Hematopoietic multipotent progenitor cell treated with erythropoietin and hydrocortisone succinate and interleukin-3 and kit ligand, for 6 days (in vitro differentiated cells): ENCODE measurements at regions not wholly inside any gene's neighbourhood (a gene's known extent, or its start where the extent isn't known, plus 50 kb on each side); places are given as distances from the start of the nearest gene placed in this dataset.
A peak's percentile ranks its signal among the peaks of the same experiment; 100 is the strongest.

ENCODE experiments used
- DNase-seq: peaks from one replicate; pipeline ENCODE4 v3.0.0-alpha.2; 2015

- DNase-seq: no peak
These were observed 137.6 kb downstream of the GOLIM4 start for GRCh38 chr3:167958141-167958540.

- DNase-seq: no peak
These were observed 142.8 kb downstream of the GOLIM4 start for GRCh38 chr3:167952969-167953368.

GRCh38 chr3:167950212-167950611 lies 145.5 kb downstream of the GOLIM4 start:
- DNase-seq: no peak

- DNase-seq: peak; percentile 98
These were observed 154.3 kb downstream of the GOLIM4 start for GRCh38 chr3:167941234-167941995.

- no peak for DNase-seq
These were observed 155.5 kb downstream of the GOLIM4 start for GRCh38 chr3:167940241-167940640.

GRCh38 chr3:167938516-167938915 lies 157.2 kb downstream of the GOLIM4 start:
- no peak for DNase-seq

GRCh38 chr3:167936019-167936418 lies 159.7 kb downstream of the GOLIM4 start:
- DNase-seq: no peak

- no peak for DNase-seq
These were observed 165.3 kb downstream of the GOLIM4 start for GRCh38 chr3:167930453-167930852.

GRCh38 chr3:167929968-167930367 lies 165.8 kb downstream of the GOLIM4 start:
- DNase-seq: no peak

- no peak for DNase-seq
These were observed 167.3 kb downstream of the GOLIM4 start for GRCh38 chr3:167928381-167928780.

GRCh38 chr3:167920747-167921146 lies 175.0 kb downstream of the GOLIM4 start:
- no peak for DNase-seq

- DNase-seq: no peak
These were observed 176.1 kb downstream of the GOLIM4 start for GRCh38 chr3:167919590-167919989.

- DNase-seq: no peak
These were observed 177.0 kb downstream of the GOLIM4 start for GRCh38 chr3:167918686-167919085.

GRCh38 chr3:167918008-167918596 lies 177.6 kb downstream of the GOLIM4 start:
- DNase-seq: no peak

GRCh38 chr3:167913219-167913835 lies 177.8 kb downstream of the SERPINI1 start:
- DNase-seq: peak; percentile 27

- DNase-seq: no peak
These were observed 174.4 kb downstream of the SERPINI1 start for GRCh38 chr3:167909952-167910351.

- DNase-seq: no peak
These were observed 174.0 kb downstream of the SERPINI1 start for GRCh38 chr3:167909504-167909896.

- DNase-seq: no peak
These were observed 173.4 kb downstream of the SERPINI1 start for GRCh38 chr3:167908746-167909503.

GRCh38 chr3:167908221-167908620 lies 172.7 kb downstream of the SERPINI1 start:
- DNase-seq: no peak

GRCh38 chr3:167901138-167901537 lies 165.6 kb downstream of the SERPINI1 start:
- DNase-seq: no peak

GRCh38 chr3:167899093-167899492 lies 163.6 kb downstream of the SERPINI1 start:
- DNase-seq: peak; percentile 46

- DNase-seq: no peak
These were observed 162.6 kb downstream of the SERPINI1 start for GRCh38 chr3:167898091-167898490.

- no peak for DNase-seq
These were observed 160.2 kb downstream of the SERPINI1 start for GRCh38 chr3:167895684-167896083.
